AG04450 (cell line): ENCODE measurements at regions not wholly inside any gene's neighbourhood (a gene's known extent, or its start where the extent isn't known, plus 50 kb on each side); places are given as distances from the start of the nearest gene placed in this dataset. TPM values are rescaled to one million over a fixed set of nuclear protein-coding genes. Genes with fewer than 3 reads are reported as not detected.

Experiments
- CTCF ChIA-PET: fragments of 300-600, 350-600 bp; formaldehyde crosslinking; extraction: SDS; loops from one replicate; lab custom pipeline; 2022; ENCODE audit warnings: antibody characterized with exemption, inconsistent platforms; lab: Charles Lee
- POLR2A ChIA-PET: fragments of 350-600 bp; formaldehyde crosslinking; extraction: SDS; loops from one replicate; lab custom pipeline; 2021; ENCODE audit warnings: antibody characterized with exemption, inconsistent platforms; lab: Yijun Ruan, JAX
- DNase-seq: peaks from one replicate; pipeline ENCODE4 v3.0.0-alpha.2; 2011; ENCODE audit warnings: low read depth, low spot score
- H3K27ac ChIP-seq: one replicate; pipeline ENCODE4 v1.5.1; 2012; ENCODE audit warnings: low read depth, low read length, control low read depth
- H3K27me3 ChIP-seq: one replicate; pipeline ENCODE4 v1.6.0; 2012; ENCODE audit warnings: low read length; ENCODE audit not compliant: control insufficient read depth, insufficient read depth
- H3K4me3 ChIP-seq: 2 replicates; pipeline ENCODE4 v1.5.1; 2011; ENCODE audit warnings: mild to moderate bottlenecking, low read depth, low read length, control low read depth
- H3K9me3 ChIP-seq: 2 replicates; pipeline ENCODE4 v1.5.1; 2012; ENCODE audit warnings: low read length; ENCODE audit not compliant: control insufficient read depth, insufficient read depth
- small RNA-seq: library from RNA; depleted of rRNA; stranded (forward); fragments of <200 nt; gene quantifications from one replicate; pipeline ENCODE3, GENCODE V24; 2012; ENCODE audit warnings: low read depth; ENCODE audit not compliant: insufficient read length
- TF ChIP-seq, protein P1 (sequence below): IDR thresholded peaks from 2 replicates; pipeline ENCODE4 v1.5.1; 2011; ENCODE audit warnings: low read depth, low read length, control low read depth, inconsistent platforms

DNA sequence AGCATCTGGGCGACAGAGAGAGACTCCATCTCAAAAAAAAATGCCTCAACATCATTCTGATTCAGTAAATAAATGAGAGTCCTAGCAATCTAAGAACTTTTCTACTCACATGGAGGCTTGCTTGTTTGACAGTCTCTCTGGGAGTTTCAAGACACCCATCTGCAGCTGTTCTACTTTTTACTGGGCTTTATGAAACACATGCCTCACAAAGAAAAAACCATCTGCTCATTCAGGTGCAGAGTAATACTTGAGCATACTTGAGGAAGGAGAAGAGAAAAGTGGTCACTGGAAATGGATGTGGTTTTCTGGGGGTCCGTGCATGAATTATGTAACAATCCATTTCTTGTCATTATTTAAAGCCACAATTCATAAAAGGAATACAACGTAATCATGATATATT, 87.1 kb upstream of the DDX53 start:
- Histone ChIP-seq H3K9me3 (no peaks in the 10 kb centered on the region), H3K27me3 (no peaks in the 10 kb centered on the region), H3K27ac (no peak overlapping the region), H3K4me3 (no peak overlapping the region)
- CTCF ChIA-PET = interaction anchor here (0.6 kb wide), 1 partner anchor 73 kb away, joined by 4 read pairs; no protein-coding TSS in a partner anchor
- POLR2A ChIA-PET = no interaction called here
- DNase-seq = no peak
- TF ChIP-seq, protein P1, sequence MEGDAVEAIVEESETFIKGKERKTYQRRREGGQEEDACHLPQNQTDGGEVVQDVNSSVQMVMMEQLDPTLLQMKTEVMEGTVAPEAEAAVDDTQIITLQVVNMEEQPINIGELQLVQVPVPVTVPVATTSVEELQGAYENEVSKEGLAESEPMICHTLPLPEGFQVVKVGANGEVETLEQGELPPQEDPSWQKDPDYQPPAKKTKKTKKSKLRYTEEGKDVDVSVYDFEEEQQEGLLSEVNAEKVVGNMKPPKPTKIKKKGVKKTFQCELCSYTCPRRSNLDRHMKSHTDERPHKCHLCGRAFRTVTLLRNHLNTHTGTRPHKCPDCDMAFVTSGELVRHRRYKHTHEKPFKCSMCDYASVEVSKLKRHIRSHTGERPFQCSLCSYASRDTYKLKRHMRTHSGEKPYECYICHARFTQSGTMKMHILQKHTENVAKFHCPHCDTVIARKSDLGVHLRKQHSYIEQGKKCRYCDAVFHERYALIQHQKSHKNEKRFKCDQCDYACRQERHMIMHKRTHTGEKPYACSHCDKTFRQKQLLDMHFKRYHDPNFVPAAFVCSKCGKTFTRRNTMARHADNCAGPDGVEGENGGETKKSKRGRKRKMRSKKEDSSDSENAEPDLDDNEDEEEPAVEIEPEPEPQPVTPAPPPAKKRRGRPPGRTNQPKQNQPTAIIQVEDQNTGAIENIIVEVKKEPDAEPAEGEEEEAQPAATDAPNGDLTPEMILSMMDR = no peak

DNA sequence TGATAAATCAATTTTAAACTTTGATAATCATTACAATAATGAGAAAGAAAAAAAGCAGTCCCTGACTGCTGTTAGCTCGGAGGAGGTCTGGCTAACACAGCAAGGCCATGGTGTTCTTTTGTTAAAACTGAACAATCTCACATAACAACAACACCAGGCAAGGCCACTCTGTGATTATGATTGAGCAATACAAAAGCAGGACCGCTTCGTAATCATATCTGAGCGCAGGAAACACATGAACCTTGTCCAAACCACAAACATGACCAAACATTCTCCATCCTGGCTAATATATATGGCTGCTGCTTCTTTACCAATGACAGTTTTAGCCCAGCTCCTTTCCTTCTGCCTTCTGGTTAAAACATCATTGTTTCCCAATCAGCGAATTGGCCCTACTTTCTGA, 76.8 kb upstream of the DDX53 start:
- no peaks in the 10 kb centered on the region for H3K27me3 ChIP-seq
- ChIA-PET POLR2A (no interaction called here), CTCF (no interaction called here)
- no peak overlapping the region for H3K4me3 ChIP-seq
- peak; percentile 38 for DNase-seq
- H3K9me3 ChIP-seq = no peaks in the 10 kb centered on the region
- H3K27ac ChIP-seq = no peak overlapping the region
- TF ChIP-seq, protein P1 = no peak

DNA sequence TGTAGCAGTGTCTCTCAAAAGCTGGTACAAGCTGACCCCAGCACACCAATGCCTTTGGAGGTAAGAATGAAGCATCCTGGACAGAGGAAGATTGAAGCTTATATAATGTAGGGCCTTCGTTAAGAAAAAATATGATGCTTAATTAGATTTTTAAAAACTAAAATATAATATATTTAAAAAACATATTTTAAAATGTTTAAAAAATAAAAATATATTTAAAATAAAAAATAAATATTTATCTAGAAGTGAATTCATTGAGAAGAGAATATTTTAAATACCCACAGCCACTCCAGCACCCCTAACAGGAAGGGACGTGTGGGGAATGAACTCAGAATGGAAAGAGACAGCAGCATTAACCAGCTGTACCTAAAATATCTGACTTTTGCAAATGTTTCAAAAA, 65.1 kb upstream of the DDX53 start:
- Histone ChIP-seq H3K4me3 (no peak overlapping the region), H3K27ac (no peak overlapping the region), H3K9me3 (no peaks in the 10 kb centered on the region), H3K27me3 (no peaks in the 10 kb centered on the region)
- POLR2A ChIA-PET = no interaction called here
- DNase-seq = no peak
- TF ChIP-seq, protein P1 = no peak
- CTCF ChIA-PET = no interaction called here

DNA sequence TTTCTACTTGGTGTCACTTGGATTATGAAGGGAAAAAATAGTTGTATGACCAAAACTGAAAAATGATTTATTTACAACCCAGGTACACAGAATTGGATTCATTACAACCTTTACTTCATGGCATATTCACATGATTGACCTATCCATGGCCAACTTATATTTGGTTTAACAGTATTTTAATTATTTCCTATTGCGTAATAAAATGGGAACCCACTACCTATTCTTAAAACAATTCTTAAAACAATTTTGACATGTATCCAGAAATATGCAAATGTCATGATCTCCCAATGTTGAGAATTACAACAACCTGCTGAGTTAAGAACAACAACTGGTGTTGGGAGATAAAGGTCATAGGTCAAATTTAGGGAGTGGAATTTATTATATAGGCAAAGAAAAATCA, 54.8 kb upstream of the DDX53 start:
- POLR2A ChIA-PET = no interaction called here
- DNase-seq = no peak
- TF ChIP-seq, protein P1 = no peak
- Histone ChIP-seq H3K4me3 (no peak overlapping the region), H3K27me3 (no peaks in the 10 kb centered on the region), H3K9me3 (no peaks in the 10 kb centered on the region), H3K27ac (no peak overlapping the region)
- CTCF ChIA-PET = no interaction called here

Small RNAs in the stretch of these regions (small RNA-seq; reads per million reads assigned to genes)
- not detected for gene RNU6-266P
